ENCODE measurements at regions not wholly inside any gene's neighbourhood (a gene's known extent, or its start where the extent isn't known, plus 50 kb on each side); places are given as distances from the start of the nearest gene placed in this dataset.

- TF ChIP-seq CTCF (IDR thresholded peaks at IDR 0.05; ENCODE audit: insufficient read depth, low read length) (no peak), REST (IDR thresholded peaks at IDR 0.05; ENCODE audit: insufficient replicate concordance, low read depth) (no peak), GABPA (IDR thresholded peaks at IDR 0.05; ENCODE audit: low read depth) (no peak)
Measured at GRCh38 chr5:115439639-115440038, 104.9 kb downstream of the FEM1C start.
